Right lobe of liver (tissue), 6 donors: ENCODE measurements at regions not wholly inside any gene's neighbourhood (a gene's known extent, or its start where the extent isn't known, plus 50 kb on each side); places are given as distances from the start of the nearest gene placed in this dataset.

Experiments used
- ATAC-seq, 4 donors: fragments of 200-7000 bp; cut with Tn5 transposase; one replicate each; pipeline ENCODE4 v1.9.1; 2020; ENCODE audit warnings: mild to moderate bottlenecking in 4 of 4, moderate library complexity in 4 of 4
- DNase-seq, 3 donors: peaks; one replicate each; pipeline ENCODE4 v3.0.0-alpha.2; 2020
- H3K27ac ChIP-seq, 3 donors: fragments of 200-600 bp; one replicate each; pipeline ENCODE4 v1.8.0; 2022
- H3K27me3 ChIP-seq, 2 donors: fragments of 200-600 bp; one replicate each; pipeline ENCODE4 v1.8.0; 2022
- H3K36me3 ChIP-seq, 4 donors: fragments of 200-600 bp; sonication (generic) in 1 of 4; one replicate each; pipeline versions ENCODE4 v1.5.1 to v1.8.0; 2017 to 2022; ENCODE audit warnings: control low read depth in 1 of 4
- H3K4me1 ChIP-seq, 4 donors: fragments of 200-600 bp; sonication (generic) in 1 of 4; one replicate each; pipeline versions ENCODE4 v1.5.1 to v1.8.0; 2017 to 2022; ENCODE audit warnings: control low read depth in 1 of 4
- H3K4me3 ChIP-seq, 3 donors: fragments of 200-600 bp; one replicate each; pipeline ENCODE4 v1.8.0; 2022
- H3K9me3 ChIP-seq, 4 donors: fragments of 200-600 bp; sonication (generic) in 1 of 4; one replicate each; pipeline versions ENCODE4 v1.5.1 to v1.8.0; 2017 to 2022; ENCODE audit warnings: control low read depth in 1 of 4
- POLR2A ChIP-seq: fragments of 450-650 bp; IDR thresholded peaks from one replicate; pipeline ENCODE4 v1.6.1; 2017; ENCODE audit warnings: antibody characterized with exemption, mild to moderate bottlenecking
- WGBS: methylation state at CpG from one replicate; pipeline ENCODE4 v1.1.6; 2018; ENCODE audit warnings: low coverage, low lambda C conversion rate; ENCODE audit not compliant: insufficient coverage; ENCODE audit errors: missing lambda C conversion rate; 5-methylcytosine and 5-hydroxymethylcytosine counted together
- intact Hi-C, 2 donors: fragments of 100-400 bp; cut with DNase I; formaldehyde crosslinking; loops; one replicate each; pipeline versions ENCODE4 v1.11.2 to v1.14.1; 2022
- TF ChIP-seq, protein P1 (sequence below), 4 donors: fragments of 200-600 bp in 3 of 4; fragments of 450-650 bp in 1 of 4; IDR thresholded peaks; one replicate each; pipeline versions ENCODE4 v1.5.1 to v1.8.0; 2016 to 2022; ENCODE audit warnings: antibody characterized with exemption in 4 of 4, mild to moderate bottlenecking in 2 of 4
- donor health status: DM: no; HTN: yes; CAD: no.
- donor health status: DM: no; HTN: no; CAD: no.
- donor health status: DM: no; HTN: no; CAD: no.
- donor health status: DM: no; HTN: yes; CAD: no.
- donor health status: DM: no; HTN: yes; CAD: no.

DNA sequence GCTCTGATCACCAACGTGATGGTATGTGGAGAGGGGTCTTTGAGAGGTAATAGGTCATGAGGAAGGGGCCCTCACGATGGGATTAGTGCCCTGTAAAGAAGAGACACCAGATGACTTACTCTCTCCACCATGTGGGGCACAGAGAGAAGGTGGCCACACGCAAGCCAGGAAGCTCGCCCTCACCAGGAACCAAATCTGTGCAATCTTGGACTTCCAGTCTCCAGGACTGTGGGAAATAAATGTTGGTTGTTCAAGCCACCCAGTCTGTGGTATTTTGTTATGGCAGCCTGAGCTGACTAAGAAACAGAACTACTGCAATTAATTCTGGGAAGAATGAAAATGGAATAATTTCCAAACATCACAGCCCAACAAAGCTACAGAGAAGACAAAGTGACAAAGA, 117.5 kb downstream of the SNX19 start:
- H3K27ac ChIP-seq: no peak overlapping the region
- DNase-seq: no peak
- WGBS: 35% methylated on average over 2 of the region's 4 CpGs
- H3K4me3 ChIP-seq: no peak overlapping the region
- H3K36me3 ChIP-seq: no peaks in the 10 kb centered on the region
- no peaks in the 10 kb centered on the region for H3K9me3 ChIP-seq
- no peak for ATAC-seq
- TF ChIP-seq POLR2A: no peak
- TF ChIP-seq, protein P1, sequence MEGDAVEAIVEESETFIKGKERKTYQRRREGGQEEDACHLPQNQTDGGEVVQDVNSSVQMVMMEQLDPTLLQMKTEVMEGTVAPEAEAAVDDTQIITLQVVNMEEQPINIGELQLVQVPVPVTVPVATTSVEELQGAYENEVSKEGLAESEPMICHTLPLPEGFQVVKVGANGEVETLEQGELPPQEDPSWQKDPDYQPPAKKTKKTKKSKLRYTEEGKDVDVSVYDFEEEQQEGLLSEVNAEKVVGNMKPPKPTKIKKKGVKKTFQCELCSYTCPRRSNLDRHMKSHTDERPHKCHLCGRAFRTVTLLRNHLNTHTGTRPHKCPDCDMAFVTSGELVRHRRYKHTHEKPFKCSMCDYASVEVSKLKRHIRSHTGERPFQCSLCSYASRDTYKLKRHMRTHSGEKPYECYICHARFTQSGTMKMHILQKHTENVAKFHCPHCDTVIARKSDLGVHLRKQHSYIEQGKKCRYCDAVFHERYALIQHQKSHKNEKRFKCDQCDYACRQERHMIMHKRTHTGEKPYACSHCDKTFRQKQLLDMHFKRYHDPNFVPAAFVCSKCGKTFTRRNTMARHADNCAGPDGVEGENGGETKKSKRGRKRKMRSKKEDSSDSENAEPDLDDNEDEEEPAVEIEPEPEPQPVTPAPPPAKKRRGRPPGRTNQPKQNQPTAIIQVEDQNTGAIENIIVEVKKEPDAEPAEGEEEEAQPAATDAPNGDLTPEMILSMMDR (IDR thresholded peaks at IDR 0.05): no peak
- no peaks in the 10 kb centered on the region for H3K27me3 ChIP-seq
- H3K4me1 ChIP-seq: no peaks in the 10 kb centered on the region
- intact Hi-C loops: no loop called here

DNA sequence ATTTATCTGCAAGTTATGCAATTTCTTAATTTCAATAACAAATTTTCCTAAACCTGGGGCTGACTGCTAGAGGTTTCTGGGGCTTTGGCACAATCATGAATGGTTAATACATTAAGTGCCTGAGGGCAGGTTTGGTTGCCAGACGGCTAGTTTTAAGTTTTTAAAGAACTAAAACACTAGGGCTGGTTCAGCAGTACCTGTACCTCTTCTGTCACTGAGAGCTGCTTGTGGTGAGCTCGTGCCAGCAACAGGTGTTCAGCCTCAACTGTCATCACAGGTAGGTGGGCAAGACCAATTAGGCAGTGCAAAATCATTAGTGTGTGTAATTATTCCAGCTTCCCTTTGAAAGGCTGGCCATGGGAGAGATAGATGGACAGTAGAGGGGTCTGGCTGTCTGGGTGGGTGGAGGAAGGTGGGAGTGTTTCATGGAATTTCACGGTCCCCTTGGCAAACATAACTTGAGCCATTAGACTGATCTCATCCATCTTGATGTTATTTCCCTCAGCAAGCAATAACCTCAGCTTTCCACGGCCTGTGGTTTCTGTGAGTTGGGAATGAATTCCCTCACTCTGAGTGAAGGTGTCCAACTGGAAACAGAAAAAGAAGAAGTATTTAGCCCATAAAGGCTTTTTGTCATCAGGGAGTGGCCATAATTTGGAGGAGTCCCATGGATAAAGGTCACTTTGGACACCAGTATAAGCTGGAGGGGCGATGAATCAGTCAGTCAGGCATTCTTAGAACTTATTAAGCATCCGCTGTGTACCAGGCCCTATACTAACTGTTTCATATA, 114.8 kb downstream of the SNX19 start:
- no peak for TF ChIP-seq POLR2A
- TF ChIP-seq, protein P1 (IDR thresholded peaks at IDR 0.05): no peak
- 68% methylated on average over 6 of the region's 6 CpGs for WGBS
- no peak for DNase-seq
- Histone ChIP-seq H3K36me3 (no peaks in the 10 kb centered on the region), H3K4me1 (no peaks in the 10 kb centered on the region), H3K27ac (no peak overlapping the region), H3K9me3 (no peaks in the 10 kb centered on the region), H3K27me3 (no peaks in the 10 kb centered on the region), H3K4me3 (no peak overlapping the region)
- no peak for ATAC-seq
- intact Hi-C loops: no loop called here

- TF ChIP-seq POLR2A: no peak
- TF ChIP-seq, protein P1 (IDR thresholded peaks at IDR 0.05): no peak
- 52% methylated on average over 2 of the region's 2 CpGs for WGBS
- intact Hi-C loops: no loop called here
- no peak overlapping the region for H3K27ac ChIP-seq
- ATAC-seq: no peak
- H3K4me1 ChIP-seq: no peaks in the 10 kb centered on the region
- no peak for DNase-seq
- no peaks in the 10 kb centered on the region for H3K27me3 ChIP-seq
- no peaks in the 10 kb centered on the region for H3K36me3 ChIP-seq
- no peak overlapping the region for H3K4me3 ChIP-seq
- H3K9me3 ChIP-seq: no peaks in the 10 kb centered on the region
Observed at GRCh38 chr11:130802567-130802966, 113.7 kb downstream of the SNX19 start.

GRCh38 chr11:130804306-130805076, 111.8 kb downstream of the SNX19 start:
- TF ChIP-seq POLR2A: no peak
- TF ChIP-seq, protein P1 (IDR thresholded peaks at IDR 0.05): no peak
- ATAC-seq (no peak), DNase-seq (no peak)
- WGBS: 55% methylated on average over 10 of the region's 12 CpGs
- no peaks in the 10 kb centered on the region for H3K4me1 ChIP-seq
- no peak overlapping the region for H3K27ac ChIP-seq
- no peaks in the 10 kb centered on the region for H3K27me3 ChIP-seq
- no peak overlapping the region for H3K4me3 ChIP-seq
- H3K36me3 ChIP-seq: no peaks in the 10 kb centered on the region
- intact Hi-C loops: no loop called here
- no peaks in the 10 kb centered on the region for H3K9me3 ChIP-seq
